Adrenal gland (tissue), 5 donors: ENCODE measurements at regions not wholly inside any gene's neighbourhood (a gene's known extent, or its start where the extent isn't known, plus 50 kb on each side); places are given as distances from the start of the nearest gene placed in this dataset.

ENCODE experiments used
- CTCF ChIP-seq, 6 experiments: fragments of 450-650 bp in 4 of 6; fragments of 200-600 bp in 2 of 6; sonication (generic) in 1 of 6; IDR thresholded peaks; 1 replicate in 5 of 6; 2 replicates in 1 of 6; pipeline versions ENCODE4 v1.5.1 to v1.8.0; 2016 to 2021; ENCODE audit warnings: antibody characterized with exemption in 6 of 6, mild to moderate bottlenecking in 2 of 6, moderate library complexity in 1 of 6
- POLR2A ChIP-seq, 2 donors: fragments of 450-650 bp; IDR thresholded peaks; one replicate each; pipeline ENCODE4 v1.6.1; 2017; ENCODE audit warnings: antibody characterized with exemption in 2 of 2, mild to moderate bottlenecking in 2 of 2, moderate library complexity in 1 of 2
- donor health status: DM: no; HTN: no; CAD: no.

- TF ChIP-seq CTCF (IDR thresholded peaks at IDR 0.05) (no peak), POLR2A (IDR thresholded peaks at IDR 0.05) (no peak)
Measured at GRCh38 chr6:125370343-125370742, 68.6 kb upstream of the HDDC2 start.
